Right atrium auricular region (tissue), 2 donors: ENCODE measurements at regions not wholly inside any gene's neighbourhood (a gene's known extent, or its start where the extent isn't known, plus 50 kb on each side); places are given as distances from the start of the nearest gene placed in this dataset.

Experiments
- DNase-seq: peaks from one replicate; pipeline ENCODE4 v3.0.0-alpha.2; 2019; ENCODE audit warnings: low spot score
- H3K27ac ChIP-seq, 2 donors: fragments of 200-600 bp; sonication (generic); 1 replicate in 1 of 2; 2 replicates in 1 of 2; pipeline ENCODE4 v1.5.1; 2016 to 2019
- H3K27me3 ChIP-seq, 2 donors: fragments of 200-600 bp; sonication (generic); one replicate each; pipeline versions ENCODE4 v1.5.1 to v1.6.0; 2017 to 2019
- H3K36me3 ChIP-seq: fragments of 200-600 bp; sonication (generic); one replicate; pipeline ENCODE4 v1.5.1; 2016
- H3K4me1 ChIP-seq, 2 donors: fragments of 200-600 bp; sonication (generic); one replicate each; pipeline versions ENCODE4 v1.5.1 to v1.6.0; 2017 to 2019
- H3K4me3 ChIP-seq, 2 donors: fragments of 200-600 bp; sonication (generic); 1 replicate in 1 of 2; 2 replicates in 1 of 2; pipeline ENCODE4 v1.5.1; 2017 to 2019; ENCODE audit warnings: mild to moderate bottlenecking in 1 of 2, moderate library complexity in 1 of 2
- H3K9me3 ChIP-seq, 2 donors: fragments of 200-600 bp; sonication (generic); one replicate each; pipeline ENCODE4 v1.5.1; 2019
- TF ChIP-seq, protein P1 (sequence below), 2 donors: fragments of 200-600 bp; sonication (generic); IDR thresholded peaks; one replicate each; pipeline ENCODE4 v1.5.1; 2019; ENCODE audit warnings: antibody characterized with exemption in 2 of 2

DNA sequence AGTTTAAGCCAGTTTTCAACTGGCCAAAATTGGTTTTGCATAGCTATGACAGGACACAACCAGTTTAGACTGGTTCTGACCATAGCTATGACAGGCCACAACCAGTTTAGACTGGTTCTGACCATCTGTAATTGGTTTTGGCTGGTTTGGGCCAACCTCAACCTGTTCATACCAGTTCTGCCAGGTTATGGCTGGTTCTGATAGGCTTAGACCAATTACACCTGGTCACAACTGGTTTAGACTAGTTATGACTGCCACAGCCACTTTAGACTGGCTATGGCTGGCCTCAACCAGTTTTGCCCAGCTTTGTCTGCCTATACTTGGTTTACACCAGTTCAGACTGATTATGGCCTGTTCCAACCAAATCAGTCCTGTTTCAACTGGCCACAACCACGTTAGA is 353.2 kb upstream of the CAMK1G start:
- Histone ChIP-seq H3K36me3 (no peaks in the 10 kb centered on the region), H3K4me3 (no peak overlapping the region), H3K27me3 (no peaks in the 10 kb centered on the region), H3K9me3 (peaks cover 0 to 20% of the 10 kb centered on the region in 2 donors), H3K4me1 (no peaks in the 10 kb centered on the region), H3K27ac (no peak overlapping the region)
- TF ChIP-seq, protein P1, sequence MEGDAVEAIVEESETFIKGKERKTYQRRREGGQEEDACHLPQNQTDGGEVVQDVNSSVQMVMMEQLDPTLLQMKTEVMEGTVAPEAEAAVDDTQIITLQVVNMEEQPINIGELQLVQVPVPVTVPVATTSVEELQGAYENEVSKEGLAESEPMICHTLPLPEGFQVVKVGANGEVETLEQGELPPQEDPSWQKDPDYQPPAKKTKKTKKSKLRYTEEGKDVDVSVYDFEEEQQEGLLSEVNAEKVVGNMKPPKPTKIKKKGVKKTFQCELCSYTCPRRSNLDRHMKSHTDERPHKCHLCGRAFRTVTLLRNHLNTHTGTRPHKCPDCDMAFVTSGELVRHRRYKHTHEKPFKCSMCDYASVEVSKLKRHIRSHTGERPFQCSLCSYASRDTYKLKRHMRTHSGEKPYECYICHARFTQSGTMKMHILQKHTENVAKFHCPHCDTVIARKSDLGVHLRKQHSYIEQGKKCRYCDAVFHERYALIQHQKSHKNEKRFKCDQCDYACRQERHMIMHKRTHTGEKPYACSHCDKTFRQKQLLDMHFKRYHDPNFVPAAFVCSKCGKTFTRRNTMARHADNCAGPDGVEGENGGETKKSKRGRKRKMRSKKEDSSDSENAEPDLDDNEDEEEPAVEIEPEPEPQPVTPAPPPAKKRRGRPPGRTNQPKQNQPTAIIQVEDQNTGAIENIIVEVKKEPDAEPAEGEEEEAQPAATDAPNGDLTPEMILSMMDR (IDR thresholded peaks at IDR 0.05) = no peak
- no peak for DNase-seq

DNA sequence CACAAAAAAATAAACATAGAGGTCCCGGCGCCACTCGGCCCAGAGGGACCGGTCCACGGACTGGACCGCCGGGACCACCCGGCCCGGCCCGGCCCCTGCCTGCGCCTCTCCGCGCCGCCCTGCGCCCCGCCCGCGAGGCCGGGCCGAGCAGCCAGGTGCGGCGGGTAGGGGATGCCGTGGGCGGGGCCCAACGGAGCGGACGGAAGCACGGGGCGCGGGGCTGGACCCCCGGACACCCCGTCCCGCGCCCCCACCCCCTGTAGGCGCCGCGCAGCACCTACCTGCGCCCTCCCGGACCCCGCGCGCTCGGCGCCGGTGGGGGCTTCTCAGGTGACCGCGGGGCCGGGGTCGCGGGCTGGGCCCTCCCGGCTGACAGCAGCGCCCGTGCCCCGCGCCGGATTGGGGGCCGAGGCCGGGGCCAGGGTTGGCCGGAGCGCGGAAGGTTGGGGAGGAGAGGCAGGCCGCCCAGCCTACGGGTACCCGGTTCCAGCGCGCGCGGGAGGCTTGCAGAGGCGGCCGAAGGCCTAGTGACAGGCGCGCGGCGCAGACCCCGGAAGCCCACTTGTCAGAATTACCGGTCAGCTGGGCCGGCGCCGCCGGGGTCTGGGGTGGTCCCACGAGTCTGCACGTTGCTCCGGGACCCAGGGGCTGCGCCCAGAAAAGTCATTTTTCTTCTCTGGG is 351.9 kb upstream of the CAMK1G start:
- H3K4me3 ChIP-seq = no peak overlapping the region
- H3K9me3 ChIP-seq = peaks cover 0 to 20% of the 10 kb centered on the region in 2 donors
- no peaks in the 10 kb centered on the region for H3K27me3 ChIP-seq
- DNase-seq = no peak
- TF ChIP-seq, protein P1 (IDR thresholded peaks at IDR 0.05) = no peak
- no peak overlapping the region for H3K27ac ChIP-seq
- H3K4me1 ChIP-seq = no peaks in the 10 kb centered on the region
- no peaks in the 10 kb centered on the region for H3K36me3 ChIP-seq

DNA sequence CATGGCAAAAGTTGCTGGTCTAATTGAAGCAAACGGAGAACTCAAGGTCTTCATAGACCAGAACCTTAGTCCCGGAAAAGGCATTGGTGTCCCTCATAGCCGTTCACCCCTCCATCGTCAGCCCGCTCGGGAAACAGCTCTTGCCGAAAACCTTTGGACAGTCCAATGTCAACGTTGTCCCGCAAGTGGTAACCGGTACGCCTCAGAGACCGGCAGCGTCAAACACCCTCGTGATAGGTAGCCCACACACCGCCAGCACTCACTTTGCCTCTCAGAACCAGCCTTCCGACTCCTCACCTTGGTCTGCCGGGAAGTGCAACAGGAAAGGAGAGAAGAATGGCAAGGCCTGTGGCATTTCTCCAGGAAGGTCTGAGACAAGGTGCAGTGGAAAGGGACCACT is 351.3 kb upstream of the CAMK1G start:
- H3K9me3 ChIP-seq = peaks cover 0 to 20% of the 10 kb centered on the region in 2 donors
- H3K27me3 ChIP-seq = no peaks in the 10 kb centered on the region
- no peak overlapping the region for H3K4me3 ChIP-seq
- H3K27ac ChIP-seq = no peak overlapping the region
- no peaks in the 10 kb centered on the region for H3K4me1 ChIP-seq
- TF ChIP-seq, protein P1 (IDR thresholded peaks at IDR 0.05) = no peak
- DNase-seq = no peak
- H3K36me3 ChIP-seq = no peaks in the 10 kb centered on the region

DNA sequence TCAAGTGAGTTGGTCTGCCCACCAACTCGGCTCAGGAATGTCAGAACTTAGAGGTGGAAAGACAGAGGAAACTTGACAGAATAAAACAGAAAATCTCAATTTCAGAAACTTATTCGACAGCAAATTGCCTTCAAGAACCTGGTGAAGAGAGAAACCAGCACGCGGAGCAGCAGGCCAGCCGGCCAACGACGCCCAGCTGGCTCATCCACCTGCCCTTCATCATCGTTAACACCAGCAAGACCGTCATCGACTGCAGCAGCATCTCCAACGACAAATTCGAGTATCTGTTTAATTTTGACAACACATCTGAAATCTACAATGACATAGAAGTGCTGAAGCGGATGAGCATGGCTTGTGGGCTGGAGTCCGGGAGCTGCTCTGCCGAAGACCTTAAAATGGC is 350.8 kb upstream of the CAMK1G start:
- TF ChIP-seq, protein P1 (IDR thresholded peaks at IDR 0.05) = no peak
- H3K27me3 ChIP-seq = no peaks in the 10 kb centered on the region
- no peak for DNase-seq

DNA sequence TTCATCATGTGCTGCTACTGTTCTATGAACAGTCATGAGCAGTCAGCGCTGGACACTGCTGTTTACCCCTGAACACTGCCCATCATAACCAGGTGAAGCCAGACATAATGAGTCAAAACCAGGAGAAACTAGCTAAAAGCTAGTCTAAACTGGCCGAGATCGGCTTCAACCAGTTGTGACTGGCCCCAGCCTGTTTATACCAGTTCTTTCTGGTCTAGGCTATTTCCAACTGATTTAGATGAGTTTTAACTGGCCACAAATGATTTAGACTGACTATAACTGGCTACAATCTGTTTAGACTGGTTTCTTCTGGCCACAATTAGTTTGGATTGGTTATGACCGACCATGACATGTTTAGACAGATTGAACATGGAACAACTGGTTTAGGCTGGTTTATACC is 348.3 kb upstream of the CAMK1G start:
- Histone ChIP-seq H3K27me3 (no peaks in the 10 kb centered on the region), H3K4me3 (no peak overlapping the region), H3K9me3 (peaks cover 0 to 18% of the 10 kb centered on the region in 2 donors), H3K27ac (no peak overlapping the region), H3K4me1 (no peaks in the 10 kb centered on the region), H3K36me3 (no peaks in the 10 kb centered on the region)
- TF ChIP-seq, protein P1 (IDR thresholded peaks at IDR 0.05) = no peak
- no peak for DNase-seq

More for the DNA sequence above, 350.8 kb upstream of the CAMK1G start:
- H3K4me1 ChIP-seq = no peaks in the 10 kb centered on the region
- H3K27ac ChIP-seq = no peak overlapping the region
- H3K9me3 ChIP-seq = peaks cover 0 to 20% of the 10 kb centered on the region in 2 donors
- no peak overlapping the region for H3K4me3 ChIP-seq
- H3K36me3 ChIP-seq = no peaks in the 10 kb centered on the region

DNA sequence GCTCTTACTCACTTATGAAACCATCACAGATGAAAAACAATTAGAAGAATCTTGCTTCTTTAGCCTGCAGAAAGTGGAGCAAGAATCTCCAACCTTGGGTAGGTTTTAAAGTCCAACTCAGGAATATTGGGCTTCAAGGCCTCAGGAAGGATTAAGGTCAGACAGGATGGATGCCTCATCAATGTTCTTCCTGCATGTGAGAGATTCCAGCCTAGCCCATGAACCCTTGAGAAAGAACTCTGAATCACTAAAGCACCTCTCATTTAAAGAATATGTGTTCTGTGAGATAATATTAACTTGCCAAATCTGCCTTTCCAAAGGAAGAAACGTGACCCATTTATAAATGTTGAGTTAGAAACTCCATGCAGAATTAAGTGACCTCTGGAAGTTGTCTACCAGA is 345.2 kb upstream of the CAMK1G start:
- H3K27ac ChIP-seq = no peak overlapping the region
- TF ChIP-seq, protein P1 (IDR thresholded peaks at IDR 0.05) = no peak
- H3K9me3 ChIP-seq = no peaks in the 10 kb centered on the region
- no peaks in the 10 kb centered on the region for H3K36me3 ChIP-seq
- no peak overlapping the region for H3K4me3 ChIP-seq
- no peak for DNase-seq
- no peaks in the 10 kb centered on the region for H3K27me3 ChIP-seq
- H3K4me1 ChIP-seq = no peaks in the 10 kb centered on the region
